ENCODE measurements at regions not wholly inside any gene's neighbourhood (a gene's known extent, or its start where the extent isn't known, plus 50 kb on each side); places are given as distances from the start of the nearest gene placed in this dataset.

- Histone ChIP-seq H3K27me3 (ENCODE audit: control insufficient read depth, insufficient read depth, low read length) (no peaks in the 10 kb centered on the region), H3K36me3 (ENCODE audit: control insufficient read depth, insufficient read depth, low read length) (no peaks in the 10 kb centered on the region), H3K4me3 (ENCODE audit: low read depth, low read length) (no peak overlapping the region)
- FAIRE-seq (no peak), DNase-seq (ENCODE audit: low read depth) (peak; percentile 35)
- TF ChIP-seq CTCF (IDR thresholded peaks at IDR 0.05; ENCODE audit: insufficient read depth, low read length, severe bottlenecking), result no peak
Measured at GRCh38 chr14:62546862-62547474, 498.3 kb downstream of the KCNH5 start.

- H3K36me3 ChIP-seq (ENCODE audit: control insufficient read depth, insufficient read depth, low read length), result no peaks in the 10 kb centered on the region
- FAIRE-seq (no peak), DNase-seq (ENCODE audit: low read depth) (no peak)
- no peaks in the 10 kb centered on the region for H3K27me3 ChIP-seq (ENCODE audit: control insufficient read depth, insufficient read depth, low read length)
- no peak for TF ChIP-seq CTCF (IDR thresholded peaks at IDR 0.05; ENCODE audit: insufficient read depth, low read length, severe bottlenecking)
- no peak overlapping the region for H3K4me3 ChIP-seq (ENCODE audit: low read depth, low read length)
Measured at GRCh38 chr14:62557416-62557815, 487.8 kb downstream of the KCNH5 start.

GRCh38 chr14:62558451-62558850, 486.8 kb downstream of the KCNH5 start:
- Histone ChIP-seq H3K36me3 (ENCODE audit: control insufficient read depth, insufficient read depth, low read length) (no peaks in the 10 kb centered on the region), H3K27me3 (ENCODE audit: control insufficient read depth, insufficient read depth, low read length) (no peaks in the 10 kb centered on the region), H3K4me3 (ENCODE audit: low read depth, low read length) (no peak overlapping the region)
- FAIRE-seq (no peak), DNase-seq (ENCODE audit: low read depth) (no peak)
- TF ChIP-seq CTCF (IDR thresholded peaks at IDR 0.05; ENCODE audit: insufficient read depth, low read length, severe bottlenecking), result no peak

GRCh38 chr14:62585247-62585646, 460.0 kb downstream of the KCNH5 start:
- FAIRE-seq (no peak), DNase-seq (ENCODE audit: low read depth) (peak; percentile 1)
- H3K4me3 ChIP-seq (ENCODE audit: low read depth, low read length), result no peak overlapping the region
- H3K36me3 ChIP-seq (ENCODE audit: control insufficient read depth, insufficient read depth, low read length), result no peaks in the 10 kb centered on the region
- TF ChIP-seq CTCF (IDR thresholded peaks at IDR 0.05; ENCODE audit: insufficient read depth, low read length, severe bottlenecking), result no peak
- no peaks in the 10 kb centered on the region for H3K27me3 ChIP-seq (ENCODE audit: control insufficient read depth, insufficient read depth, low read length)

GRCh38 chr14:62592877-62593276, 452.4 kb downstream of the KCNH5 start:
- DNase-seq (ENCODE audit: low read depth) (peak; percentile 65), FAIRE-seq (no peak)
- Histone ChIP-seq H3K27me3 (ENCODE audit: control insufficient read depth, insufficient read depth, low read length) (no peaks in the 10 kb centered on the region), H3K36me3 (ENCODE audit: control insufficient read depth, insufficient read depth, low read length) (no peaks in the 10 kb centered on the region), H3K4me3 (ENCODE audit: low read depth, low read length) (no peak overlapping the region)
- no peak for TF ChIP-seq CTCF (IDR thresholded peaks at IDR 0.05; ENCODE audit: insufficient read depth, low read length, severe bottlenecking)

GRCh38 chr14:62597143-62597542, 448.1 kb downstream of the KCNH5 start:
- DNase-seq (ENCODE audit: low read depth) (no peak), FAIRE-seq (no peak)
- no peak for TF ChIP-seq CTCF (IDR thresholded peaks at IDR 0.05; ENCODE audit: insufficient read depth, low read length, severe bottlenecking)

More at GRCh38 chr14:62597143-62597542, 448.1 kb downstream of the KCNH5 start:
- Histone ChIP-seq H3K36me3 (ENCODE audit: control insufficient read depth, insufficient read depth, low read length) (no peaks in the 10 kb centered on the region), H3K4me3 (ENCODE audit: low read depth, low read length) (no peak overlapping the region), H3K27me3 (ENCODE audit: control insufficient read depth, insufficient read depth, low read length) (no peaks in the 10 kb centered on the region)

Measured in bronchial epithelial cell (primary cell).